Spleen (tissue), 7 donors: ENCODE measurements at regions not wholly inside any gene's neighbourhood (a gene's known extent, or its start where the extent isn't known, plus 50 kb on each side); places are given as distances from the start of the nearest gene placed in this dataset.

Source experiments
- POLR2A ChIP-seq, 3 donors: fragments of 450-650 bp; IDR thresholded peaks; one replicate each; pipeline ENCODE4 v1.5.1; 2017; ENCODE audit warnings: antibody characterized with exemption in 3 of 3, mild to moderate bottlenecking in 1 of 3
- POLR2AphosphoS5 ChIP-seq, 3 donors: sonication (generic); formaldehyde crosslinking; IDR thresholded peaks; one replicate each; pipeline ENCODE4 v1.5.1; 2017; ENCODE audit warnings: antibody characterized with exemption in 3 of 3
- TF ChIP-seq, protein P1 (sequence below), 11 experiments: fragments of 200-600 bp in 7 of 11; fragments of 450-650 bp in 4 of 11; sonication (generic) in 4 of 11; IDR thresholded peaks in 8 of 11; conservative IDR thresholded peaks in 3 of 11; 1 replicate in 7 of 11; 2 replicates in 4 of 11; pipeline versions ENCODE4 v1.4.0 to v1.8.0; 2016 to 2021; ENCODE audit warnings: antibody characterized with exemption in 11 of 11, inconsistent platforms in 4 of 11, mild to moderate bottlenecking in 1 of 11
- donor health status: DM: no; HTN: no; CAD: no; lungs with moderate emphysema.
- donor health status: DM: no; HTN: no; CAD: no.
- donor health status: DM: no; HTN: no; CAD: no.

DNA sequence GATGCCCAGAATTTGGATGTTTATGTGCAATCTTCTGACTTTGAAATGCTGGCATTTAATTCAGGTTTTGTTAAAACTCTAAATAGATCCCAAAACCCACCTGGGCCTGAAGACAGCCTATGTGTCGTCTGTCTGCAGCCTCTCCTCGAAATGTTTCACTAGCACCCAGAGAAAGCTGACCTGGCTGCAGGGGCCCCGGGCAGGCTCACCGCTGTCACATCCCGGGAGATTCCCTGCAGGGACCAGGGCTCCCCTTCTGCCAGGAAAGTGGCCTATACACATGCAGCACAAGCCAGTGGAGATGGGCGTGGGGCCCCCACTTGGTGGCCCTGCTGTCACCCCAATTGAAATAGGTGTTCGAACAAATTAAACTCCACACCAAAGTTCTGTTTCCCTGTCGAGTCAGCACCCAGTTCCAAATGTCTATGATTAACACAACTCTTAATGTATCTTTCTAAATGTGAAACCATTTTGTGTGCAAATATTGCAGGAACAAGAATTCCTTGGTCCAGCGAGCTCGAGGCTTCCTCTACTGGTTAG is 145.8 kb upstream of the ZNF507 start:
- TF ChIP-seq, protein P1, sequence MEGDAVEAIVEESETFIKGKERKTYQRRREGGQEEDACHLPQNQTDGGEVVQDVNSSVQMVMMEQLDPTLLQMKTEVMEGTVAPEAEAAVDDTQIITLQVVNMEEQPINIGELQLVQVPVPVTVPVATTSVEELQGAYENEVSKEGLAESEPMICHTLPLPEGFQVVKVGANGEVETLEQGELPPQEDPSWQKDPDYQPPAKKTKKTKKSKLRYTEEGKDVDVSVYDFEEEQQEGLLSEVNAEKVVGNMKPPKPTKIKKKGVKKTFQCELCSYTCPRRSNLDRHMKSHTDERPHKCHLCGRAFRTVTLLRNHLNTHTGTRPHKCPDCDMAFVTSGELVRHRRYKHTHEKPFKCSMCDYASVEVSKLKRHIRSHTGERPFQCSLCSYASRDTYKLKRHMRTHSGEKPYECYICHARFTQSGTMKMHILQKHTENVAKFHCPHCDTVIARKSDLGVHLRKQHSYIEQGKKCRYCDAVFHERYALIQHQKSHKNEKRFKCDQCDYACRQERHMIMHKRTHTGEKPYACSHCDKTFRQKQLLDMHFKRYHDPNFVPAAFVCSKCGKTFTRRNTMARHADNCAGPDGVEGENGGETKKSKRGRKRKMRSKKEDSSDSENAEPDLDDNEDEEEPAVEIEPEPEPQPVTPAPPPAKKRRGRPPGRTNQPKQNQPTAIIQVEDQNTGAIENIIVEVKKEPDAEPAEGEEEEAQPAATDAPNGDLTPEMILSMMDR (IDR thresholded peaks at IDR 0.05 in 8 of 11, conservative IDR thresholded peaks at IDR 0.05 in 3 of 11): no peak
- TF ChIP-seq POLR2A (IDR thresholded peaks at IDR 0.05): no peak
- no peak for TF ChIP-seq POLR2AphosphoS5 (IDR thresholded peaks at IDR 0.05)
